ENCODE measurements at regions not wholly inside any gene's neighbourhood (a gene's known extent, or its start where the extent isn't known, plus 50 kb on each side); places are given as distances from the start of the nearest gene placed in this dataset.

DNA sequence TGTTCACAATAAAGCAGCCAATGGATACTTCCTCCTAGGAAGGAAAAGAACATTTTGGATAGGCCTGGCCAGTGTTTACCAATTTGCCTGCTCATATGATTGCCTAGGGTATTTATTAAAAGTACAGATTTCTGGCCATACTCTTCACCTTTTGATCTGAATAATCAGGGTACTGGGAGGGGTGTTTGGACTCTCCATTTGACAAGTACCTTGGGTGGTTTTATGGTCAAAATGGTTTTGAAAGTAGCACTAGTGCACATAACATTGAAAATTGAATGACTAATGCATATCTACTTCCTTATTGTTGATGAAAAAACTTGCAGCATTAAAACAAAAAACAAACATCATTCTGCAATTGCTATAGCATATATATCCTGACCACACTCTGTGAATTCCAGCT, 333.3 kb upstream of the CDH2 start:
- TF ChIP-seq, protein P1, sequence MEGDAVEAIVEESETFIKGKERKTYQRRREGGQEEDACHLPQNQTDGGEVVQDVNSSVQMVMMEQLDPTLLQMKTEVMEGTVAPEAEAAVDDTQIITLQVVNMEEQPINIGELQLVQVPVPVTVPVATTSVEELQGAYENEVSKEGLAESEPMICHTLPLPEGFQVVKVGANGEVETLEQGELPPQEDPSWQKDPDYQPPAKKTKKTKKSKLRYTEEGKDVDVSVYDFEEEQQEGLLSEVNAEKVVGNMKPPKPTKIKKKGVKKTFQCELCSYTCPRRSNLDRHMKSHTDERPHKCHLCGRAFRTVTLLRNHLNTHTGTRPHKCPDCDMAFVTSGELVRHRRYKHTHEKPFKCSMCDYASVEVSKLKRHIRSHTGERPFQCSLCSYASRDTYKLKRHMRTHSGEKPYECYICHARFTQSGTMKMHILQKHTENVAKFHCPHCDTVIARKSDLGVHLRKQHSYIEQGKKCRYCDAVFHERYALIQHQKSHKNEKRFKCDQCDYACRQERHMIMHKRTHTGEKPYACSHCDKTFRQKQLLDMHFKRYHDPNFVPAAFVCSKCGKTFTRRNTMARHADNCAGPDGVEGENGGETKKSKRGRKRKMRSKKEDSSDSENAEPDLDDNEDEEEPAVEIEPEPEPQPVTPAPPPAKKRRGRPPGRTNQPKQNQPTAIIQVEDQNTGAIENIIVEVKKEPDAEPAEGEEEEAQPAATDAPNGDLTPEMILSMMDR (conservative IDR thresholded peaks at IDR 0.05 in 1 of 2, IDR thresholded peaks at IDR 0.05 in 1 of 2; ENCODE audit: extremely low read depth in 1 of 2, insufficient read depth in 1 of 2, low read depth in 1 of 2, low read length in 2 of 2), result no peak
- TF ChIP-seq EZH2 (IDR thresholded peaks at IDR 0.05; ENCODE audit: borderline replicate concordance, low read length), result no peak

Measured in mammary epithelial cell (primary cell).